SK-N-SH (cell line): ENCODE measurements at regions not wholly inside any gene's neighbourhood (a gene's known extent, or its start where the extent isn't known, plus 50 kb on each side); places are given as distances from the start of the nearest gene placed in this dataset.

ENCODE experiments used
- EP300 ChIP-seq, 2 experiments: IDR thresholded peaks; 2 replicates each; pipeline versions ENCODE4 v1.4.0 to v1.6.1; 2012; ENCODE audit warnings: borderline replicate concordance in 1 of 2, low read depth in 1 of 2, low read length in 1 of 2
- REST ChIP-seq: IDR thresholded peaks from 2 replicates; pipeline ENCODE4 v1.6.1; 2012; ENCODE audit warnings: mild to moderate bottlenecking, low read depth, low read length, moderate library complexity
- YY1 ChIP-seq: IDR thresholded peaks from 2 replicates; pipeline ENCODE4 v1.4.0; 2012; ENCODE audit warnings: low read depth, mild to moderate bottlenecking

GRCh38 chr12:24600996-24601395, 347.9 kb downstream of the BCAT1 start:
- TF ChIP-seq REST (no peak), EP300 (IDR thresholded peaks at IDR 0.05; ENCODE audit: borderline replicate concordance in 1 of 2, low read depth in 1 of 2, low read length in 1 of 2) (peak; percentile 10 to 89; a peak in 2 of 4 replicates), YY1 (no peak)
